ENCODE measurements at regions not wholly inside any gene's neighbourhood (a gene's known extent, or its start where the extent isn't known, plus 50 kb on each side); places are given as distances from the start of the nearest gene placed in this dataset.

- DNase-seq (ENCODE audit: low spot score) = no peak
These were observed 60.3 kb upstream of the CALM2 start for GRCh38 chr2:47236503-47237215.

- DNase-seq (ENCODE audit: low spot score) = no peak
These were observed 58.8 kb upstream of the CALM2 start for GRCh38 chr2:47235132-47235531.

GRCh38 chr2:47234456-47234855 lies 58.1 kb upstream of the CALM2 start:
- no peak for DNase-seq (ENCODE audit: low spot score)

- DNase-seq (ENCODE audit: low spot score) = no peak
These were observed 56.6 kb upstream of the CALM2 start for GRCh38 chr2:47232738-47233415.

GRCh38 chr2:47230418-47230817 lies 54.1 kb upstream of the CALM2 start:
- DNase-seq (ENCODE audit: low spot score) = no peak

GRCh38 chr2:47227532-47228279 lies 51.4 kb upstream of the CALM2 start:
- DNase-seq (ENCODE audit: low spot score) = no peak

- DNase-seq (ENCODE audit: low spot score) = no peak
These were observed 50.6 kb upstream of the CALM2 start for GRCh38 chr2:47226923-47227220.

- no peak for DNase-seq (ENCODE audit: low spot score)
These were observed 50.0 kb upstream of the CALM2 start for GRCh38 chr2:47226132-47226922.
